IMR-90 (cell line): ENCODE measurements at regions not wholly inside any gene's neighbourhood (a gene's known extent, or its start where the extent isn't known, plus 50 kb on each side); places are given as distances from the start of the nearest gene placed in this dataset.

Experiments used
- ATAC-seq: fragments of 200-7000 bp; cut with Tn5 transposase; 2 replicates; pipeline ENCODE4 v1.9.1; 2020; ENCODE audit warnings: low read depth, mild to moderate bottlenecking, moderate library complexity
- BruUV-seq: library from RNA; stranded (reverse); fragments of 400-500 nt; replicated peaks from 2 replicates; lab custom pipeline; 2021; lab: Mats Ljungman, UMichigan
- CTCF ChIA-PET: fragments of 300-600 bp; formaldehyde crosslinking; extraction: SDS; loops from one replicate; lab custom pipeline; 2021; ENCODE audit warnings: antibody characterized with exemption; lab: Yijun Ruan, JAX
- POLR2A ChIA-PET: fragments of 300-600 bp; sonication (Branson Sonifier 250); formaldehyde crosslinking; loops from one replicate; lab custom pipeline; 2022; ENCODE audit warnings: antibody characterized with exemption; ENCODE audit not compliant: unreplicated experiment; lab: Charles Lee
- DNase-seq: peaks from one replicate; pipeline ENCODE4 v3.0.0; 2013
- H2AFZ ChIP-seq: replicated peaks from 2 replicates; pipeline ENCODE3; 2013; ENCODE audit warnings: low read length, mild to moderate bottlenecking; ENCODE audit not compliant: poor library complexity
- H2AK5ac ChIP-seq: 2 replicates; pipeline ENCODE4 v1.6.1; 2013; ENCODE audit warnings: low read depth, low read length, inconsistent platforms
- H2AK9ac ChIP-seq: replicated peaks from 2 replicates; pipeline ENCODE3; 2013; ENCODE audit warnings: mild to moderate bottlenecking, low read depth, low read length, moderate library complexity; ENCODE audit not compliant: poor library complexity
- H2BK120ac ChIP-seq: 2 replicates; pipeline ENCODE4 v1.6.1; 2013; ENCODE audit warnings: low read depth, low read length, inconsistent platforms
- H2BK15ac ChIP-seq: 3 replicates; pipeline ENCODE4 v1.6.1; 2013; ENCODE audit warnings: low read depth, low read length, inconsistent platforms
- H2BK20ac ChIP-seq: 2 replicates; pipeline ENCODE4 v1.6.1; 2013; ENCODE audit warnings: low read depth, mild to moderate bottlenecking, inconsistent platforms, low read length, moderate library complexity
- H2BK5ac ChIP-seq: 2 replicates; pipeline ENCODE4 v1.6.1; 2013; ENCODE audit warnings: mild to moderate bottlenecking, low read depth, low read length, inconsistent platforms; ENCODE audit not compliant: poor library complexity, severe bottlenecking
- H3K14ac ChIP-seq: replicated peaks from 2 replicates; pipeline ENCODE4 v1.6.1; 2013; ENCODE audit warnings: low read depth, low read length, inconsistent platforms
- H3K18ac ChIP-seq: 2 replicates; pipeline ENCODE4 v1.6.1; 2013; ENCODE audit warnings: low read depth, low read length, control low read depth
- H3K23ac ChIP-seq: 2 replicates; pipeline ENCODE4 v1.6.1; 2013; ENCODE audit warnings: low read depth, low read length, inconsistent platforms
- H3K27ac ChIP-seq: 2 replicates; pipeline ENCODE4 v1.5.1; 2013; ENCODE audit warnings: mild to moderate bottlenecking, control low read depth, low read length; ENCODE audit not compliant: insufficient read depth
- H3K27me3 ChIP-seq: 2 replicates; pipeline ENCODE4 v1.6.1; 2013; ENCODE audit warnings: low read length; ENCODE audit not compliant: control insufficient read depth, insufficient read depth
- H3K36me3 ChIP-seq: 2 replicates; pipeline ENCODE4 v1.6.1; 2013; ENCODE audit warnings: low read length, mixed read lengths; ENCODE audit not compliant: control insufficient read depth, insufficient read depth
- H3K4ac ChIP-seq: 2 replicates; pipeline ENCODE4 v1.6.1; 2013; ENCODE audit warnings: low read depth, low read length, inconsistent platforms
- H3K4me1 ChIP-seq: 2 replicates; pipeline ENCODE4 v1.6.1; 2013; ENCODE audit warnings: low read length, mixed read lengths; ENCODE audit not compliant: control insufficient read depth, insufficient read depth
- H3K4me2 ChIP-seq: 2 replicates; pipeline ENCODE4 v1.6.1; 2013; ENCODE audit warnings: low read depth, mild to moderate bottlenecking, control low read depth, low read length, moderate library complexity
- H3K4me3 ChIP-seq: 2 replicates; pipeline ENCODE4 v1.5.1; 2013; ENCODE audit warnings: low read depth, mild to moderate bottlenecking, control low read depth, low read length, moderate library complexity; ENCODE audit not compliant: insufficient read depth
- H3K56ac ChIP-seq: 2 replicates; pipeline ENCODE4 v1.6.1; 2013; ENCODE audit warnings: low read length, inconsistent platforms; ENCODE audit not compliant: insufficient read depth; ENCODE audit errors: extremely low read depth
- H3K79me1 ChIP-seq, 2 experiments: 2 replicates each; pipeline ENCODE4 v1.6.1; 2013; ENCODE audit warnings: low read length in 2 of 2, inconsistent platforms in 1 of 2, low read depth in 1 of 2
- H3K9ac ChIP-seq: 2 replicates; pipeline ENCODE4 v1.6.1; 2013; ENCODE audit warnings: low read depth, low read length, control low read depth
- H3K9me1 ChIP-seq: 2 replicates; pipeline ENCODE4 v1.6.1; 2013; ENCODE audit warnings: low read length, inconsistent platforms; ENCODE audit not compliant: insufficient read depth
- H3K9me3 ChIP-seq: 2 replicates; pipeline ENCODE4 v1.6.1; 2013; ENCODE audit warnings: low read length; ENCODE audit not compliant: control insufficient read depth, insufficient read depth
- H4K20me1 ChIP-seq: 2 replicates; pipeline ENCODE4 v1.6.1; 2013; ENCODE audit warnings: low read length, inconsistent platforms; ENCODE audit not compliant: insufficient read depth
- H4K5ac ChIP-seq: 2 replicates; pipeline ENCODE4 v1.6.1; 2013; ENCODE audit warnings: mild to moderate bottlenecking, low read depth, low read length, control low read depth
- H4K8ac ChIP-seq, 2 experiments: 2 replicates each; pipeline ENCODE4 v1.6.1; 2013; ENCODE audit warnings: low read depth in 2 of 2, low read length in 2 of 2, control low read depth in 1 of 2, inconsistent platforms in 1 of 2
- H4K91ac ChIP-seq: 2 replicates; pipeline ENCODE4 v1.6.1; 2013; ENCODE audit warnings: low read depth, low read length, inconsistent platforms; ENCODE audit not compliant: insufficient read depth
- ELK1 ChIP-seq: fragments of 150-350 bp; IDR thresholded peaks from 2 replicates; pipeline ENCODE4 v1.6.1; 2016; ENCODE audit warnings: low read depth, mild to moderate bottlenecking, low read length, moderate library complexity, borderline replicate concordance
- SMC3 ChIP-seq: fragments of 150-350 bp; IDR thresholded peaks from 2 replicates; pipeline ENCODE4 v1.6.1; 2016; ENCODE audit warnings: low read depth, mild to moderate bottlenecking, antibody characterized with exemption, low read length, moderate library complexity
- WGBS, 2 experiments: methylation state at CpG; one replicate each; pipeline versions ENCODE4 v1.1.5 to v1.1.7; 2013; ENCODE audit warnings: missing lambda C conversion rate in 2 of 2; ENCODE audit not compliant: insufficient read length in 1 of 2; ENCODE audit errors: extremely low coverage in 2 of 2; 5-methylcytosine and 5-hydroxymethylcytosine counted together
- dilution Hi-C: fragments of 300-500 bp; cut with HindIII; formaldehyde crosslinking; loops from one replicate; pipeline ENCODE4 v1.14.3; 2018; ENCODE audit warnings: low sequenced_read_pairs; ENCODE audit not compliant: unreplicated experiment
- in situ Hi-C: fragments of 300-500 bp; cut with MboI; formaldehyde crosslinking; loops from 3 replicates; pipeline ENCODE4 v1.14.3; 2019; ENCODE audit warnings: low sequenced_read_pairs, inconsistent platforms, mixed read lengths
- intact Hi-C: fragments of 100-400 bp; cut with micrococcal nuclease; formaldehyde crosslinking; loops from 2 replicates; pipeline ENCODE4 v1.10.0; 2022

DNA sequence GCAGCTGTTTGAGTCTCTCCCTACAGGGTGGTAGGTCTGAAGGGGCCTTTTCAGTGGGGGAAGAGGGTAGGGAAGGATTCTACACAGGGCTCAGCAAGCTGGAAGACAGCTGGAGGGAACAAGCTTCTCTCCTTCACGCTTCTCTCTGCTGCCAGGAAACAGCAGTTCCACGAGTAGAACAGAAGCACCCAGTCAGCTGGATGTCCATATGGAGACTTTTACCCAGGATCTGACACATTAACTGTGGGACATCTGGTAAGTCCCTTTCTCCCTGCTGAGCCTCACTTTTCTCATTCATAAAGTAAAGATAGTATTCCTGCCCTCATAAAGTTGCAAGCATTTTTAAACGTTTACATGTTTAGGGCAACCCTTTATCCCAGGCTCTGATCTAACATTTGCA lies 280.3 kb downstream of the OMA1 start:
- Histone ChIP-seq H4K91ac (no peak overlapping the region), H3K9ac (no peak overlapping the region), H2AK5ac (no peak overlapping the region), H2BK20ac (no peak overlapping the region), H3K4me1 (no peaks in the 10 kb centered on the region), H3K14ac (no peak overlapping the region), H3K23ac (no peak overlapping the region), H4K8ac (no peak overlapping the region), H3K4ac (no peak overlapping the region), H3K9me1 (no peaks in the 10 kb centered on the region), H3K4me3 (no peak overlapping the region), H2AFZ (no peak overlapping the region), H2AK9ac (no peak overlapping the region), H4K5ac (no peak overlapping the region), H3K18ac (no peak overlapping the region), H2BK120ac (no peak overlapping the region), H3K4me2 (no peak overlapping the region), H2BK15ac (no peak overlapping the region), H2BK5ac (no peak overlapping the region), H3K56ac (no peak overlapping the region), H3K79me1 (no peaks in the 10 kb centered on the region), H3K27ac (no peak overlapping the region), H4K20me1 (no peaks in the 10 kb centered on the region), H3K27me3 (no peaks in the 10 kb centered on the region), H3K9me3 (no peaks in the 10 kb centered on the region), H3K36me3 (no peaks in the 10 kb centered on the region)
- TF ChIP-seq ELK1 (no peak), SMC3 (no peak)
- ATAC-seq (no peak), DNase-seq (no peak)
- in situ Hi-C loops, result no loop called here
- BruUV-seq, result no TSS peak
- ChIA-PET CTCF (no interaction called here), POLR2A (no interaction called here)
- intact Hi-C loops, result loop anchor here (10.0 kb wide), 1 partner anchor 209 kb away; no protein-coding TSS in a partner anchor
- dilution Hi-C loops, result no loop called here
- no CpG with 5 or more reads among the region's 3 CpGs for WGBS, 2 experiments
